GM23338 (cell line): ENCODE measurements at regions not wholly inside any gene's neighbourhood (a gene's known extent, or its start where the extent isn't known, plus 50 kb on each side); places are given as distances from the start of the nearest gene placed in this dataset.

Experiments
- EZH2phosphoT487 ChIP-seq: fragments of 200-600 bp; sonication (generic); IDR thresholded peaks from one replicate; pipeline ENCODE4 v1.8.1; 2018; ENCODE audit warnings: antibody characterized with exemption; ENCODE audit not compliant: unreplicated experiment
- JUNB ChIP-seq: IDR thresholded peaks from one replicate; pipeline ENCODE4 v1.6.1; 2016; ENCODE audit warnings: antibody characterized with exemption; ENCODE audit not compliant: unreplicated experiment
- POLR2AphosphoS5 ChIP-seq: IDR thresholded peaks from 2 replicates; pipeline ENCODE4 v1.6.1; 2016; ENCODE audit warnings: antibody characterized with exemption, low read depth
- TF ChIP-seq, protein P1 (sequence below), 2 experiments: fragments of 200-600 bp in 1 of 2; sonication (generic) in 1 of 2; conservative IDR thresholded peaks; 2 replicates each; pipeline versions ENCODE4 v1.5.1 to v1.6.1; 2016 to 2017; ENCODE audit warnings: antibody characterized with exemption in 2 of 2, low read depth in 2 of 2, mild to moderate bottlenecking in 2 of 2, moderate library complexity in 1 of 2
- TF ChIP-seq, protein P2 (sequence below): IDR thresholded peaks from one replicate; pipeline ENCODE4 v1.6.1; 2018; ENCODE audit warnings: antibody characterized with exemption; ENCODE audit not compliant: unreplicated experiment
- TF ChIP-seq, protein P3 (sequence below): IDR thresholded peaks from 2 replicates; pipeline ENCODE4 v1.6.1; 2016; ENCODE audit warnings: antibody characterized with exemption

DNA sequence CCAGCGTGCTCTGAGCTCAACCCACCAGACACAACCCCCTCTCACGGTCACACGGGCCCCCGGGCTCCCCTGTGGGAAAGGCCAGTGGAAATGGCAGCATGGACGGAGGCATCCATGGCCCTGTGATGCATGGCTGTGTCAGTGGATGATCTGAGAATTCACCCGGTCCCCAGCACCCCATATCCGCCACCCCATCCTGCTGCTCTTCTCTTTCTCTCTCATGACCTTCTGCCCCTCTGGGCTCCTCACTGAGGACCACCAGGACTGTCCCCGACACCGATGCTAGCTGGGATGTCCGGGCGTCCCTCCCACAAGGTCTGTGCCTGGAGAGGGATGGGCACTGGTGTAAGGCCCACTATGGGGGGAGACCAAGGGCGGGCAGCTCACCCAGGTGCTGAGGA is 282.2 kb downstream of the ADGRD1 start:
- TF ChIP-seq, protein P1, sequence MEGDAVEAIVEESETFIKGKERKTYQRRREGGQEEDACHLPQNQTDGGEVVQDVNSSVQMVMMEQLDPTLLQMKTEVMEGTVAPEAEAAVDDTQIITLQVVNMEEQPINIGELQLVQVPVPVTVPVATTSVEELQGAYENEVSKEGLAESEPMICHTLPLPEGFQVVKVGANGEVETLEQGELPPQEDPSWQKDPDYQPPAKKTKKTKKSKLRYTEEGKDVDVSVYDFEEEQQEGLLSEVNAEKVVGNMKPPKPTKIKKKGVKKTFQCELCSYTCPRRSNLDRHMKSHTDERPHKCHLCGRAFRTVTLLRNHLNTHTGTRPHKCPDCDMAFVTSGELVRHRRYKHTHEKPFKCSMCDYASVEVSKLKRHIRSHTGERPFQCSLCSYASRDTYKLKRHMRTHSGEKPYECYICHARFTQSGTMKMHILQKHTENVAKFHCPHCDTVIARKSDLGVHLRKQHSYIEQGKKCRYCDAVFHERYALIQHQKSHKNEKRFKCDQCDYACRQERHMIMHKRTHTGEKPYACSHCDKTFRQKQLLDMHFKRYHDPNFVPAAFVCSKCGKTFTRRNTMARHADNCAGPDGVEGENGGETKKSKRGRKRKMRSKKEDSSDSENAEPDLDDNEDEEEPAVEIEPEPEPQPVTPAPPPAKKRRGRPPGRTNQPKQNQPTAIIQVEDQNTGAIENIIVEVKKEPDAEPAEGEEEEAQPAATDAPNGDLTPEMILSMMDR (conservative IDR thresholded peaks at IDR 0.05; ENCODE audit: low read depth in 2 of 2) = no peak
- TF ChIP-seq JUNB (no peak), EZH2phosphoT487 (no peak), POLR2AphosphoS5 (no peak)
- TF ChIP-seq, protein P2, sequence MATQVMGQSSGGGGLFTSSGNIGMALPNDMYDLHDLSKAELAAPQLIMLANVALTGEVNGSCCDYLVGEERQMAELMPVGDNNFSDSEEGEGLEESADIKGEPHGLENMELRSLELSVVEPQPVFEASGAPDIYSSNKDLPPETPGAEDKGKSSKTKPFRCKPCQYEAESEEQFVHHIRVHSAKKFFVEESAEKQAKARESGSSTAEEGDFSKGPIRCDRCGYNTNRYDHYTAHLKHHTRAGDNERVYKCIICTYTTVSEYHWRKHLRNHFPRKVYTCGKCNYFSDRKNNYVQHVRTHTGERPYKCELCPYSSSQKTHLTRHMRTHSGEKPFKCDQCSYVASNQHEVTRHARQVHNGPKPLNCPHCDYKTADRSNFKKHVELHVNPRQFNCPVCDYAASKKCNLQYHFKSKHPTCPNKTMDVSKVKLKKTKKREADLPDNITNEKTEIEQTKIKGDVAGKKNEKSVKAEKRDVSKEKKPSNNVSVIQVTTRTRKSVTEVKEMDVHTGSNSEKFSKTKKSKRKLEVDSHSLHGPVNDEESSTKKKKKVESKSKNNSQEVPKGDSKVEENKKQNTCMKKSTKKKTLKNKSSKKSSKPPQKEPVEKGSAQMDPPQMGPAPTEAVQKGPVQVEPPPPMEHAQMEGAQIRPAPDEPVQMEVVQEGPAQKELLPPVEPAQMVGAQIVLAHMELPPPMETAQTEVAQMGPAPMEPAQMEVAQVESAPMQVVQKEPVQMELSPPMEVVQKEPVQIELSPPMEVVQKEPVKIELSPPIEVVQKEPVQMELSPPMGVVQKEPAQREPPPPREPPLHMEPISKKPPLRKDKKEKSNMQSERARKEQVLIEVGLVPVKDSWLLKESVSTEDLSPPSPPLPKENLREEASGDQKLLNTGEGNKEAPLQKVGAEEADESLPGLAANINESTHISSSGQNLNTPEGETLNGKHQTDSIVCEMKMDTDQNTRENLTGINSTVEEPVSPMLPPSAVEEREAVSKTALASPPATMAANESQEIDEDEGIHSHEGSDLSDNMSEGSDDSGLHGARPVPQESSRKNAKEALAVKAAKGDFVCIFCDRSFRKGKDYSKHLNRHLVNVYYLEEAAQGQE = no peak
- TF ChIP-seq, protein P3, sequence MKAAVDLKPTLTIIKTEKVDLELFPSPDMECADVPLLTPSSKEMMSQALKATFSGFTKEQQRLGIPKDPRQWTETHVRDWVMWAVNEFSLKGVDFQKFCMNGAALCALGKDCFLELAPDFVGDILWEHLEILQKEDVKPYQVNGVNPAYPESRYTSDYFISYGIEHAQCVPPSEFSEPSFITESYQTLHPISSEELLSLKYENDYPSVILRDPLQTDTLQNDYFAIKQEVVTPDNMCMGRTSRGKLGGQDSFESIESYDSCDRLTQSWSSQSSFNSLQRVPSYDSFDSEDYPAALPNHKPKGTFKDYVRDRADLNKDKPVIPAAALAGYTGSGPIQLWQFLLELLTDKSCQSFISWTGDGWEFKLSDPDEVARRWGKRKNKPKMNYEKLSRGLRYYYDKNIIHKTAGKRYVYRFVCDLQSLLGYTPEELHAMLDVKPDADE = no peak
